ENCODE measurements at regions not wholly inside any gene's neighbourhood (a gene's known extent, or its start where the extent isn't known, plus 50 kb on each side); places are given as distances from the start of the nearest gene placed in this dataset.
A peak's percentile ranks its signal among the peaks of the same experiment; 100 is the strongest.

GRCh38 chr1:38600286-38600685 lies 259.3 kb downstream of the RRAGC start:
- Histone ChIP-seq H3K27ac (ENCODE audit: poor library complexity, severe bottlenecking) (no peak overlapping the region), H3K36me3 (ENCODE audit: low read depth) (no peaks in the 10 kb centered on the region), H3K9me3 (ENCODE audit: severe bottlenecking) (no peaks in the 10 kb centered on the region), H3K4me3 (ENCODE audit: severe bottlenecking) (no peak overlapping the region), H3K4me1 (ENCODE audit: insufficient read depth, poor library complexity, severe bottlenecking) (peaks cover 13% of the 10 kb centered on the region), H3K27me3 (ENCODE audit: insufficient read depth, poor library complexity, severe bottlenecking) (no peaks in the 10 kb centered on the region)
- no peak for TF ChIP-seq CTCF (IDR thresholded peaks at IDR 0.05; ENCODE audit: poor library complexity, severe bottlenecking)
- ATAC-seq (ENCODE audit: low read depth) (no peak), DNase-seq (ENCODE audit: low spot score) (no peak)

GRCh38 chr1:38598118-38598517 lies 261.5 kb downstream of the RRAGC start:
- H3K36me3 ChIP-seq (ENCODE audit: low read depth) = no peaks in the 10 kb centered on the region
- no peaks in the 10 kb centered on the region for H3K27me3 ChIP-seq (ENCODE audit: insufficient read depth, poor library complexity, severe bottlenecking)
- no peak for TF ChIP-seq CTCF (IDR thresholded peaks at IDR 0.05; ENCODE audit: poor library complexity, severe bottlenecking)
- no peak overlapping the region for H3K27ac ChIP-seq (ENCODE audit: poor library complexity, severe bottlenecking)
- DNase-seq (ENCODE audit: low spot score) = no peak
- ATAC-seq (ENCODE audit: low read depth) = no peak
- H3K4me1 ChIP-seq (ENCODE audit: insufficient read depth, poor library complexity, severe bottlenecking) = peaks cover 7% of the 10 kb centered on the region
- H3K9me3 ChIP-seq (ENCODE audit: severe bottlenecking) = no peaks in the 10 kb centered on the region
- H3K4me3 ChIP-seq (ENCODE audit: severe bottlenecking) = no peak overlapping the region

- Histone ChIP-seq H3K27me3 (ENCODE audit: insufficient read depth, poor library complexity, severe bottlenecking) (no peaks in the 10 kb centered on the region), H3K27ac (ENCODE audit: poor library complexity, severe bottlenecking) (no peak overlapping the region), H3K36me3 (ENCODE audit: low read depth) (no peaks in the 10 kb centered on the region), H3K4me3 (ENCODE audit: severe bottlenecking) (no peak overlapping the region), H3K9me3 (ENCODE audit: severe bottlenecking) (peaks cover 3% of the 10 kb centered on the region), H3K4me1 (ENCODE audit: insufficient read depth, poor library complexity, severe bottlenecking) (no peaks in the 10 kb centered on the region)
- DNase-seq (ENCODE audit: low spot score) (no peak), ATAC-seq (ENCODE audit: low read depth) (peak; percentile 92)
- no peak for TF ChIP-seq CTCF (IDR thresholded peaks at IDR 0.05; ENCODE audit: poor library complexity, severe bottlenecking)
Measured at GRCh38 chr1:38589036-38589435, 270.5 kb downstream of the RRAGC start.

- no peaks in the 10 kb centered on the region for H3K4me1 ChIP-seq (ENCODE audit: insufficient read depth, poor library complexity, severe bottlenecking)
- DNase-seq (ENCODE audit: low spot score) = no peak
- ATAC-seq (ENCODE audit: low read depth) = no peak
- no peak for TF ChIP-seq CTCF (IDR thresholded peaks at IDR 0.05; ENCODE audit: poor library complexity, severe bottlenecking)
- H3K4me3 ChIP-seq (ENCODE audit: severe bottlenecking) = no peak overlapping the region
- no peaks in the 10 kb centered on the region for H3K36me3 ChIP-seq (ENCODE audit: low read depth)
- H3K27me3 ChIP-seq (ENCODE audit: insufficient read depth, poor library complexity, severe bottlenecking) = no peaks in the 10 kb centered on the region
- no peak overlapping the region for H3K27ac ChIP-seq (ENCODE audit: poor library complexity, severe bottlenecking)
- peaks cover 3% of the 10 kb centered on the region for H3K9me3 ChIP-seq (ENCODE audit: severe bottlenecking)
Measured at GRCh38 chr1:38587766-38588165, 271.8 kb downstream of the RRAGC start.

- no peak for ATAC-seq (ENCODE audit: low read depth)
- TF ChIP-seq CTCF (IDR thresholded peaks at IDR 0.05; ENCODE audit: poor library complexity, severe bottlenecking) = peak; percentile 40
Measured at GRCh38 chr1:38586993-38587646, 272.5 kb downstream of the RRAGC start.

More at GRCh38 chr1:38586993-38587646, 272.5 kb downstream of the RRAGC start:
- H3K27ac ChIP-seq (ENCODE audit: poor library complexity, severe bottlenecking) = no peak overlapping the region
- H3K4me3 ChIP-seq (ENCODE audit: severe bottlenecking) = no peak overlapping the region
- H3K27me3 ChIP-seq (ENCODE audit: insufficient read depth, poor library complexity, severe bottlenecking) = no peaks in the 10 kb centered on the region
- no peaks in the 10 kb centered on the region for H3K36me3 ChIP-seq (ENCODE audit: low read depth)
- peaks cover 3% of the 10 kb centered on the region for H3K9me3 ChIP-seq (ENCODE audit: severe bottlenecking)
- no peaks in the 10 kb centered on the region for H3K4me1 ChIP-seq (ENCODE audit: insufficient read depth, poor library complexity, severe bottlenecking)
- no peak for DNase-seq (ENCODE audit: low spot score)

Data from RWPE2 (cell line).